ENCODE measurements at regions not wholly inside any gene's neighbourhood (a gene's known extent, or its start where the extent isn't known, plus 50 kb on each side); places are given as distances from the start of the nearest gene placed in this dataset.

- no peak for DNase-seq (ENCODE audit: low read depth in 2 of 3, low spot score in 2 of 3)
These were observed 652.6 kb downstream of the CETN3 start for GRCh38 chr5:89756955-89757354.

GRCh38 chr5:89755024-89755423 lies 654.5 kb downstream of the CETN3 start:
- DNase-seq (ENCODE audit: low read depth in 2 of 3, low spot score in 2 of 3) = no peak

- DNase-seq (ENCODE audit: low read depth in 2 of 3, low spot score in 2 of 3) = no peak
These were observed 674.5 kb downstream of the CETN3 start for GRCh38 chr5:89735082-89735481.

- DNase-seq (ENCODE audit: low read depth in 2 of 3, low spot score in 2 of 3) = no peak
These were observed 675.8 kb downstream of the CETN3 start for GRCh38 chr5:89733772-89734171.

- no peak for DNase-seq (ENCODE audit: low read depth in 2 of 3, low spot score in 2 of 3)
These were observed 679.8 kb downstream of the CETN3 start for GRCh38 chr5:89729623-89730301.

GRCh38 chr5:89728750-89729149 lies 680.8 kb downstream of the CETN3 start:
- no peak for DNase-seq (ENCODE audit: low read depth in 2 of 3, low spot score in 2 of 3)

- DNase-seq (ENCODE audit: low read depth in 2 of 3, low spot score in 2 of 3) = no peak
These were observed 681.4 kb downstream of the CETN3 start for GRCh38 chr5:89728134-89728533.

- no peak for DNase-seq (ENCODE audit: low read depth in 2 of 3, low spot score in 2 of 3)
These were observed 685.0 kb downstream of the CETN3 start for GRCh38 chr5:89724379-89725095.

GRCh38 chr5:89723907-89724306 lies 685.6 kb downstream of the CETN3 start:
- DNase-seq (ENCODE audit: low read depth in 2 of 3, low spot score in 2 of 3) = no peak

GRCh38 chr5:89722538-89722937 lies 687.0 kb downstream of the CETN3 start:
- no peak for DNase-seq (ENCODE audit: low read depth in 2 of 3, low spot score in 2 of 3)

GRCh38 chr5:89721931-89722330 lies 687.6 kb downstream of the CETN3 start:
- DNase-seq (ENCODE audit: low read depth in 2 of 3, low spot score in 2 of 3) = no peak

- no peak for DNase-seq (ENCODE audit: low read depth in 2 of 3, low spot score in 2 of 3)
These were observed 688.2 kb downstream of the CETN3 start for GRCh38 chr5:89721353-89721752.

- no peak for DNase-seq (ENCODE audit: low read depth in 2 of 3, low spot score in 2 of 3)
These were observed 697.3 kb downstream of the CETN3 start for GRCh38 chr5:89712134-89712700.

- no peak for DNase-seq (ENCODE audit: low read depth in 2 of 3, low spot score in 2 of 3)
These were observed 698.0 kb downstream of the CETN3 start for GRCh38 chr5:89711526-89711925.

- no peak for DNase-seq (ENCODE audit: low read depth in 2 of 3, low spot score in 2 of 3)
These were observed 699.5 kb downstream of the CETN3 start for GRCh38 chr5:89710006-89710405.

GRCh38 chr5:89707891-89708290 lies 701.7 kb downstream of the CETN3 start:
- DNase-seq (ENCODE audit: low read depth in 2 of 3, low spot score in 2 of 3) = no peak

- DNase-seq (ENCODE audit: low read depth in 2 of 3, low spot score in 2 of 3) = no peak
These were observed 702.8 kb downstream of the CETN3 start for GRCh38 chr5:89706731-89707130.

- DNase-seq (ENCODE audit: low read depth in 2 of 3, low spot score in 2 of 3) = no peak
These were observed 705.7 kb downstream of the CETN3 start for GRCh38 chr5:89703817-89704216.

GRCh38 chr5:89698028-89698427 lies 711.5 kb downstream of the CETN3 start:
- no peak for DNase-seq (ENCODE audit: low read depth in 2 of 3, low spot score in 2 of 3)

GRCh38 chr5:89697581-89697980 lies 712.0 kb downstream of the CETN3 start:
- no peak for DNase-seq (ENCODE audit: low read depth in 2 of 3, low spot score in 2 of 3)

- no peak for DNase-seq (ENCODE audit: low read depth in 2 of 3, low spot score in 2 of 3)
These were observed 714.2 kb downstream of the CETN3 start for GRCh38 chr5:89695371-89695770.

GRCh38 chr5:89694026-89694550 lies 715.5 kb downstream of the CETN3 start:
- no peak for DNase-seq (ENCODE audit: low read depth in 2 of 3, low spot score in 2 of 3)

Data from activated CD8-positive, alpha-beta memory T cell treated with anti-CD3 and anti-CD28 coated beads for 48 hours (primary cell).